NCI-H82 treated with DMSO at 0.1 percent for 48 hours (cell line): ENCODE measurements at regions not wholly inside any gene's neighbourhood (a gene's known extent, or its start where the extent isn't known, plus 50 kb on each side); places are given as distances from the start of the nearest gene placed in this dataset.

ENCODE experiments used
- DNase-seq: peaks from one replicate; lab custom pipeline; 2025; ENCODE audit not compliant: unreplicated experiment; lab: John Stamatoyannopoulos, UW

GRCh38 chr15:87634361-87634760, 622.2 kb downstream of the NTRK3 start:
- no peak for DNase-seq

GRCh38 chr15:87633525-87633924, 623.0 kb downstream of the NTRK3 start:
- no peak for DNase-seq

GRCh38 chr15:87632364-87632763, 624.2 kb downstream of the NTRK3 start:
- no peak for DNase-seq

- no peak for DNase-seq
Measured at GRCh38 chr15:87631775-87632174, 624.8 kb downstream of the NTRK3 start.

GRCh38 chr15:87631093-87631492, 625.4 kb downstream of the NTRK3 start:
- no peak for DNase-seq

- no peak for DNase-seq
Measured at GRCh38 chr15:87628311-87628710, 628.2 kb downstream of the NTRK3 start.

GRCh38 chr15:87626860-87627259, 629.7 kb downstream of the NTRK3 start:
- no peak for DNase-seq

- DNase-seq: no peak
Measured at GRCh38 chr15:87623832-87624231, 632.7 kb downstream of the NTRK3 start.

GRCh38 chr15:87620393-87620792, 636.1 kb downstream of the NTRK3 start:
- no peak for DNase-seq

GRCh38 chr15:87619161-87619960, 637.2 kb downstream of the NTRK3 start:
- no peak for DNase-seq

GRCh38 chr15:87618203-87618725, 638.3 kb downstream of the NTRK3 start:
- no peak for DNase-seq

GRCh38 chr15:87614704-87615103, 641.8 kb downstream of the NTRK3 start:
- DNase-seq: no peak

- DNase-seq: no peak
Measured at GRCh38 chr15:87610366-87610765, 646.2 kb downstream of the NTRK3 start.

- DNase-seq: no peak
Measured at GRCh38 chr15:87609894-87610293, 646.6 kb downstream of the NTRK3 start.

GRCh38 chr15:87609474-87609873, 647.1 kb downstream of the NTRK3 start:
- DNase-seq: no peak

- no peak for DNase-seq
Measured at GRCh38 chr15:87608238-87609028, 648.1 kb downstream of the NTRK3 start.

GRCh38 chr15:87606971-87607370, 649.6 kb downstream of the NTRK3 start:
- no peak for DNase-seq

GRCh38 chr15:87604857-87605446, 651.6 kb downstream of the NTRK3 start:
- DNase-seq: no peak

- DNase-seq: peak; percentile 6
Measured at GRCh38 chr15:87602371-87602770, 654.2 kb downstream of the NTRK3 start.

- DNase-seq: no peak
Measured at GRCh38 chr15:87599616-87600015, 656.9 kb downstream of the NTRK3 start.

- peak; percentile 20 for DNase-seq
Measured at GRCh38 chr15:87597346-87598052, 659.0 kb downstream of the NTRK3 start.
